ENCODE measurements at regions not wholly inside any gene's neighbourhood (a gene's known extent, or its start where the extent isn't known, plus 50 kb on each side); places are given as distances from the start of the nearest gene placed in this dataset.
"Not testable (repeated sequence)": the region's sequence is repeated elsewhere in the genome, so short reads cannot be mapped to it uniquely, and the experiment has no call there.

DNA sequence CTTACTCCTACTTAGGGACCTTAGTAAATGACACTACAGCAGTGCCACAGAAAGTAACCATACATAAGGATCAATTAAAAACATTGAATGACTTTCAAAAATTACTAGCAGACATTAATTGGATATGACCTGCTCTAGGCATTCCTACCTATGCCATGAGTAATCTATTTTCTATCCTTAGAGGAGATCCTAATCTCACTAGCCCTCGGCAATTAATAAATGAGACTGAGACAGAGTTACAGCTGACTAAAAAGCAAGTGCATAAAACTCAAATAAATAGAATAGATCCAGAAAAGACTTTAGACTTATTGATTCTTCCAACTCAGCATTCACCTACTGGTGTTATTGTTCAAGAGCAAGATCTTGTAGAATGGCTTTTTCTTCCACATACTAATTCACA lies 141.1 kb upstream of the ZNF91 start:
- TF ChIP-seq, protein P1, sequence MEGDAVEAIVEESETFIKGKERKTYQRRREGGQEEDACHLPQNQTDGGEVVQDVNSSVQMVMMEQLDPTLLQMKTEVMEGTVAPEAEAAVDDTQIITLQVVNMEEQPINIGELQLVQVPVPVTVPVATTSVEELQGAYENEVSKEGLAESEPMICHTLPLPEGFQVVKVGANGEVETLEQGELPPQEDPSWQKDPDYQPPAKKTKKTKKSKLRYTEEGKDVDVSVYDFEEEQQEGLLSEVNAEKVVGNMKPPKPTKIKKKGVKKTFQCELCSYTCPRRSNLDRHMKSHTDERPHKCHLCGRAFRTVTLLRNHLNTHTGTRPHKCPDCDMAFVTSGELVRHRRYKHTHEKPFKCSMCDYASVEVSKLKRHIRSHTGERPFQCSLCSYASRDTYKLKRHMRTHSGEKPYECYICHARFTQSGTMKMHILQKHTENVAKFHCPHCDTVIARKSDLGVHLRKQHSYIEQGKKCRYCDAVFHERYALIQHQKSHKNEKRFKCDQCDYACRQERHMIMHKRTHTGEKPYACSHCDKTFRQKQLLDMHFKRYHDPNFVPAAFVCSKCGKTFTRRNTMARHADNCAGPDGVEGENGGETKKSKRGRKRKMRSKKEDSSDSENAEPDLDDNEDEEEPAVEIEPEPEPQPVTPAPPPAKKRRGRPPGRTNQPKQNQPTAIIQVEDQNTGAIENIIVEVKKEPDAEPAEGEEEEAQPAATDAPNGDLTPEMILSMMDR (IDR thresholded peaks at IDR 0.05): not testable (repeated sequence)
- TF ChIP-seq HOXA7 (CRISPR knock-in tag; IDR thresholded peaks at IDR 0.05); EP300 (IDR thresholded peaks at IDR 0.05); KDM1A (IDR thresholded peaks at IDR 0.05; ENCODE audit: low read depth); MAFK (IDR thresholded peaks at IDR 0.05; ENCODE audit: partially characterized antibody); RFX5 (IDR thresholded peaks at IDR 0.05); MYC (IDR thresholded peaks at IDR 0.05; ENCODE audit: borderline replicate concordance, low read length): not testable (repeated sequence)

Data from A549 (cell line).